ENCODE measurements at regions not wholly inside any gene's neighbourhood (a gene's known extent, or its start where the extent isn't known, plus 50 kb on each side); places are given as distances from the start of the nearest gene placed in this dataset.
"Not testable (repeated sequence)": the region's sequence is repeated elsewhere in the genome, so short reads cannot be mapped to it uniquely, and the experiment has no call there.

GRCh38 chr17:20678424-20678823 lies 98.9 kb downstream of the CDRT15L2 start:
- not testable (repeated sequence) for TF ChIP-seq CTCF (IDR thresholded peaks at IDR 0.05; ENCODE audit: low read length); EZH2phosphoT487 (IDR thresholded peaks at IDR 0.05; ENCODE audit: low read length); EZH2 (optimal IDR thresholded peaks at IDR 0.05; ENCODE audit: low read depth, low read length)

Measured in MM.1S (cell line).